GM20000 (cell line): ENCODE measurements at regions not wholly inside any gene's neighbourhood (a gene's known extent, or its start where the extent isn't known, plus 50 kb on each side); places are given as distances from the start of the nearest gene placed in this dataset.

Source experiments
- DNase-seq: peaks from one replicate; pipeline ENCODE4 v3.0.0; 2012; ENCODE audit warnings: low spot score
- CTCF ChIP-seq: IDR thresholded peaks from 2 replicates; pipeline ENCODE4 v1.5.1; 2012; ENCODE audit warnings: mild to moderate bottlenecking, control low read depth; ENCODE audit errors: extremely low read depth, missing control alignments

- DNase-seq: no peak
- TF ChIP-seq CTCF: no peak
Observed at GRCh38 chr1:29643838-29644440, 407.6 kb downstream of the PTPRU start.

- TF ChIP-seq CTCF: no peak
- no peak for DNase-seq
Observed at GRCh38 chr1:29643281-29643680, 407.0 kb downstream of the PTPRU start.

GRCh38 chr1:29642519-29642918 is 406.2 kb downstream of the PTPRU start:
- no peak for TF ChIP-seq CTCF
- no peak for DNase-seq

- no peak for DNase-seq
- TF ChIP-seq CTCF: no peak
Observed at GRCh38 chr1:29641921-29642320, 405.6 kb downstream of the PTPRU start.

GRCh38 chr1:29640428-29640785 is 404.1 kb downstream of the PTPRU start:
- no peak for TF ChIP-seq CTCF
- no peak for DNase-seq

GRCh38 chr1:29639741-29640427 is 403.6 kb downstream of the PTPRU start:
- no peak for TF ChIP-seq CTCF

GRCh38 chr1:29639156-29639736 is 402.9 kb downstream of the PTPRU start:
- no peak for TF ChIP-seq CTCF
- no peak for DNase-seq

More at GRCh38 chr1:29639741-29640427, 403.6 kb downstream of the PTPRU start:
- no peak for DNase-seq
